ENCODE measurements at regions not wholly inside any gene's neighbourhood (a gene's known extent, or its start where the extent isn't known, plus 50 kb on each side); places are given as distances from the start of the nearest gene placed in this dataset.

DNA sequence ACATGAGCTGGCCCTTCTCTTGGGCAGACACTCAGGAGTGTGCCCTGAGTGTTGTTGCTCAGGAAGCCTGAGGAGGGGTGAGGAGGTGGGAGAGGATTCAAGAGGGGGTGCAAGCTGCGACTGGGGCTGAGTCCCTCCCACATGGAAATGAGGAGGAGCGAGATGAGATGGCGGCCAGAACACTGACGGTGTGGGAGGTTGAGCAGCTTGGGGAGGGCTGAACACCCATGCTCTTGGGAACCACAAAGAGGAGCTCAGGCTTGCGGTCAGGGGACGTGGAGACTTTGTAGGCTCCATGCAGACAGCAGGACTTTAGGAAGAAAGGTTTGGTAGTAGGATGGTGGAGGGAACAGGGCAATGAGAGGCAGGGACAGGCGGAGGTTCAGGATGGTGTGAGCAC, 163.2 kb upstream of the SHH start:
- no peak for DNase-seq
- H3K27me3 ChIP-seq, result no peaks in the 10 kb centered on the region
- no peaks in the 10 kb centered on the region for H3K36me3 ChIP-seq
- no peaks in the 10 kb centered on the region for H3K9me3 ChIP-seq
- H3K4me3 ChIP-seq, result no peak overlapping the region

- Histone ChIP-seq H3K9me3 (no peaks in the 10 kb centered on the region), H3K27me3 (no peaks in the 10 kb centered on the region), H3K36me3 (no peaks in the 10 kb centered on the region), H3K4me3 (no peak overlapping the region)
- DNase-seq, result no peak
These were observed 162.1 kb upstream of the SHH start for GRCh38 chr7:155974186-155974897.

- no peak for DNase-seq
- Histone ChIP-seq H3K9me3 (no peaks in the 10 kb centered on the region), H3K4me3 (no peak overlapping the region), H3K27me3 (no peaks in the 10 kb centered on the region), H3K36me3 (no peaks in the 10 kb centered on the region)
These were observed 161.3 kb upstream of the SHH start for GRCh38 chr7:155973451-155973997.

GRCh38 chr7:155972651-155973390, 160.6 kb upstream of the SHH start:
- Histone ChIP-seq H3K27me3 (no peaks in the 10 kb centered on the region), H3K36me3 (no peaks in the 10 kb centered on the region), H3K9me3 (no peaks in the 10 kb centered on the region), H3K4me3 (no peak overlapping the region)
- no peak for DNase-seq

- H3K27me3 ChIP-seq, result no peaks in the 10 kb centered on the region
- no peaks in the 10 kb centered on the region for H3K9me3 ChIP-seq
- no peak for DNase-seq
- no peak overlapping the region for H3K4me3 ChIP-seq
- no peaks in the 10 kb centered on the region for H3K36me3 ChIP-seq
These were observed 160.0 kb upstream of the SHH start for GRCh38 chr7:155972247-155972646.

- no peak overlapping the region for H3K4me3 ChIP-seq
These were observed 159.0 kb upstream of the SHH start for GRCh38 chr7:155971180-155971770.

DNA sequence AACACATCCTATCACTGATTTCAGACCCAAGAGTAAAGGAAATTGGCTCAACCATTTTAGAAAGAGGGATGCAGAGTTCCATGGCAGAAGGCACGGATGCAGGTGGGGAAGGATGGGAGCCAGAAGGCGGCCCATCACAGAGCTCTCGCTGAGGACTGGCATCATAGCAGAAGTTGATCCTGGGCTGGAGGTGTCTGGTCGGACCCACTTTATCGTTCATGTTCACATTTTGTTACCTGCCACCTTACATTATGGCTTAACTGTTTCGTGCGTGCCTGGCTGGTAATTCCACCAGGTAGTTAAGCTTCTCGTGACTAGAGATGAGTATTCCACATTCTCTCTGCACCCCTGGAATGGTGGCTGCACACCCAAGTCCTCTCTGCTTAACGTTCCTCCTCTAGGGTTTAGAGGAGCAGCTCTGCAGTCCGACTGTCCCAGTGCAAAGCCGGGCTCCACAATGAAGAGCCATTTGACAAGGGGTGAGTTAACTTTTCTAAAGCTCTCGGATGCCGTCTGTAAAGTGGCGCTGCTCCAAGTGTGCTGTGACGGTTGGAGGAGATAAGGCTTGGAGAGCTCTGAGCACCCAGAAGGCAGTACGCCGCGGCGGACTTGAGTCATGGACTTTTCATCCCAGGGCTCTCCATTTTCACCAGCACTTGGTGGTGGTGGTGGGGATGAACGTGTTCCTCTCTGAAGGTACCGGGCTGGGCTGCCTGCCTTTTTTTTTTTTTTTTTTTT, 157.1 kb upstream of the SHH start:
- Histone ChIP-seq H3K27me3 (no peaks in the 10 kb centered on the region), H3K9me3 (no peaks in the 10 kb centered on the region), H3K36me3 (no peaks in the 10 kb centered on the region), H3K4me3 (no peak overlapping the region)
- no peak for DNase-seq

More at GRCh38 chr7:155971180-155971770, 159.0 kb upstream of the SHH start:
- Histone ChIP-seq H3K9me3 (no peaks in the 10 kb centered on the region), H3K27me3 (no peaks in the 10 kb centered on the region), H3K36me3 (no peaks in the 10 kb centered on the region)
- DNase-seq, result no peak

GRCh38 chr7:155965010-155965409, 152.7 kb upstream of the SHH start:
- Histone ChIP-seq H3K27me3 (no peaks in the 10 kb centered on the region), H3K9me3 (no peaks in the 10 kb centered on the region), H3K36me3 (no peaks in the 10 kb centered on the region), H3K4me3 (no peak overlapping the region)
- DNase-seq, result peak; percentile 11

GRCh38 chr7:155964543-155964942, 152.3 kb upstream of the SHH start:
- H3K27me3 ChIP-seq, result no peaks in the 10 kb centered on the region
- no peaks in the 10 kb centered on the region for H3K9me3 ChIP-seq
- DNase-seq, result no peak
- no peaks in the 10 kb centered on the region for H3K36me3 ChIP-seq
- no peak overlapping the region for H3K4me3 ChIP-seq

- H3K36me3 ChIP-seq, result no peaks in the 10 kb centered on the region
- H3K9me3 ChIP-seq, result no peaks in the 10 kb centered on the region
- H3K4me3 ChIP-seq, result no peak overlapping the region
- no peaks in the 10 kb centered on the region for H3K27me3 ChIP-seq
- no peak for DNase-seq
These were observed 151.5 kb upstream of the SHH start for GRCh38 chr7:155963771-155964195.

- H3K9me3 ChIP-seq, result no peaks in the 10 kb centered on the region
These were observed 151.1 kb upstream of the SHH start for GRCh38 chr7:155963356-155963755.

DNA sequence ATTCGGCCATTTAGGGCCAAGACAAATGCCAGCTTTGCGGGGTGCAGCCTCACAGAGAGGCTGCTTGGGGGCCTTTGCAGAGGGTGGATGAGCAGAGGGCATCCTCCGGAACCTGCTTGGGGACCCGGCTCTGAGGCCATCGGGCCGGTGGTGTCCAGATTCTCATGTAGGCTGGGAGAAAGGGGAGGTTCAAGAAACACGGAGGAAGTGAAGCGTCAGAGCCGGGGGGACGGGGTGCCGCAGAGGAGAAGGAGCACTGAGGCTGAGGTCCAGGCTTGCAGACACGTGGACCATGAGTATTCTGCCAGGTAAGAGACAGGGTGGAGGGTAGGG, 150.7 kb upstream of the SHH start:
- Histone ChIP-seq H3K27me3 (no peaks in the 10 kb centered on the region), H3K9me3 (no peaks in the 10 kb centered on the region), H3K4me3 (no peak overlapping the region), H3K36me3 (no peaks in the 10 kb centered on the region)
- no peak for DNase-seq

More at GRCh38 chr7:155963356-155963755, 151.1 kb upstream of the SHH start:
- DNase-seq, result no peak
- Histone ChIP-seq H3K27me3 (no peaks in the 10 kb centered on the region), H3K36me3 (no peaks in the 10 kb centered on the region), H3K4me3 (no peak overlapping the region)

GRCh38 chr7:155962191-155962967, 150.1 kb upstream of the SHH start:
- Histone ChIP-seq H3K27me3 (no peaks in the 10 kb centered on the region), H3K36me3 (no peaks in the 10 kb centered on the region), H3K4me3 (no peak overlapping the region), H3K9me3 (no peaks in the 10 kb centered on the region)
- DNase-seq, result peak; percentile 81

- H3K27me3 ChIP-seq, result no peaks in the 10 kb centered on the region
- H3K9me3 ChIP-seq, result no peaks in the 10 kb centered on the region
- no peak overlapping the region for H3K4me3 ChIP-seq
- peak; percentile 74 for DNase-seq
- no peaks in the 10 kb centered on the region for H3K36me3 ChIP-seq
These were observed 149.3 kb upstream of the SHH start for GRCh38 chr7:155961241-155962190.

DNA sequence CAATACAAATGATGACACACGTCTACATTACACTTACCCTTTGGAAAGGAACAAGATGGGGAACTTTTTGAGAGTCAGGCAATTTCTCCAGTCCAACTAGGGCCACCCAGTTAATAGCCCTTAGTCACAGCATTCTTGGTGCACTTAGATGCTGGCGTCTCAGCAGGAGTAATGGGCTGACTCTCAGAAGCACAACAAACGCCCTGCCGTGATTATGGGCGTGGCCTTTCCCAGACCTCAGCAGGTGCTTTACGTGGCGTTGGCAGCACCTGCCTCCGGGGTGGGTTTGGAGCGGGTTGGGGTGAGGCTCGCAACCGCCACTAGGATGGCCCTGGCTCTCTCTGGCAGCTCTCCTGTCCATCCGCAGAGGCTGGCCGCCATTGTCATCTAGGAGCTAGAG, 147.6 kb upstream of the SHH start:
- Histone ChIP-seq H3K9me3 (no peaks in the 10 kb centered on the region), H3K36me3 (no peaks in the 10 kb centered on the region), H3K27me3 (no peaks in the 10 kb centered on the region), H3K4me3 (no peak overlapping the region)
- DNase-seq, result peak; percentile 59
